NCI-H748 treated with DMSO at 0.1 percent for 48 hours (cell line): ENCODE measurements at regions not wholly inside any gene's neighbourhood (a gene's known extent, or its start where the extent isn't known, plus 50 kb on each side); places are given as distances from the start of the nearest gene placed in this dataset.
A peak's percentile ranks its signal among the peaks of the same experiment; 100 is the strongest.
"Not testable (repeated sequence)": the region's sequence is repeated elsewhere in the genome, so short reads cannot be mapped to it uniquely, and the experiment has no call there.

Experiments
- DNase-seq: peaks from one replicate; lab custom pipeline; 2025; lab: John Stamatoyannopoulos, UW

DNA sequence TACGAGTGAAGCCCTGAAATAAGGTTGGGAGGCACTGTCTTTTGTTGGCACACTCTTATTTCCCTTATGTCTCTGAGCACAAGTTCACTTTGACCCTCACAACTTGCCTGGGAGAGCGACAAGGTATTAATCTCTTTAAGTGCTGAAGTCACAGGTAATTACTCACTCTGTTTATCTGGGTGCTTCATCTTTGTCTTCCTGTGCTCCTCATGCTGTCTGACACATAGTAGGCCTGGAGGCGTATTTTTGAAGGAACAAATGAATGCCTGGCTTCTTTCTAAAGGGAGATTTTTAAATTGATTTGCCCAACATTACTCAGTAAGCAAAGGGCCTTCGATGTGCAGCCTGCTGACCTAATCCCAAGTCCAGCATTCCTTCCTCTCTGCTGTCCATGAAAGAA, 507.1 kb upstream of the TNP1 start:
- DNase-seq, result peak; percentile 45

DNA sequence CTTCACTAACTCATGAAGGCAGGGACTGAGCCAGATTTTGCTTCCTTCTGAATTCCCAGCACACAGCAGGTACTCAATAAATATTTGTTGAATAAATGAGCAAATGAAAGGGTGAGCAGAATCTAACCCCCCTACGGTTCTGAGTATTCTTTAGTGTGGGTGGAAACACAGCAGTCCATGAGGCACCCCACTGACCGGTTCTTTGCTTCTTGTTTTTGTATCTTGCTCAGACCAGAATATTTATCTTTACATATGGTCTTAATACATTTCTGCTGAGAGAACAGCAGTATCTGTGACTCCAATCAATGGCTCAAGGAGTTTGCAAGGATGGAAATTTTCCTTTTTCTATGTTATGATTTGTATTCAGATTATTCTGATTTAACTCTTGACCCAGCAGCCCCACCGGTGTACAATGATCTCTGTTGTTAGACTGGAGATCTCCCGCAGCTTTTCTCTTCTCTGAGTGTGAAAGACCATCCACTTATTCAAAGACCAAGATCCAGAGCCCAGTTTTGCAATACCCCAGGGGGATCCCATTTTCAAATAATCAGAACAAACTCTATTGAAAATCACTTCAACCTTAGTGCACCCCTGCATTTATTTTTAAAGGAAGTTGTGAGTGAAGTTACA, 506.5 kb upstream of the TNP1 start:
- DNase-seq, result peak; percentile 83

DNA sequence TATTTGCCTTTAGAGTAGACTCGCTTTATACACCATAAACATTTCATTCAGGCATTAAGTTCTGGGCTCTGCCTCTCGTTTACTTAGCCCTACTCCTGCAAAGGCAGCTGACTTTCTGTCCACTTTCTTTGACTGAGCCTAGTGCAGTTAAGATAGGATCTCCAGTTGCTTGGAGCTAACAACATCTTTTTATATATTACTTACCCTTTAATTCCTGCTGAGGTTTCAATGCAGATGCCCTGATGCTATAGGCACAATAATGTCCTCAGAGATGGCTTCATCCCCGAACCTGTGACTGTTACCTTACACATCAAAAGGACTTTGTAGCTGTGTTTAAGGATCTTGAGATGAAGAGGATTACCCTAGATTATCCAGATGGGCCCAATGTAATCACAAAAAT, 505.8 kb upstream of the TNP1 start:
- no peak for DNase-seq

DNA sequence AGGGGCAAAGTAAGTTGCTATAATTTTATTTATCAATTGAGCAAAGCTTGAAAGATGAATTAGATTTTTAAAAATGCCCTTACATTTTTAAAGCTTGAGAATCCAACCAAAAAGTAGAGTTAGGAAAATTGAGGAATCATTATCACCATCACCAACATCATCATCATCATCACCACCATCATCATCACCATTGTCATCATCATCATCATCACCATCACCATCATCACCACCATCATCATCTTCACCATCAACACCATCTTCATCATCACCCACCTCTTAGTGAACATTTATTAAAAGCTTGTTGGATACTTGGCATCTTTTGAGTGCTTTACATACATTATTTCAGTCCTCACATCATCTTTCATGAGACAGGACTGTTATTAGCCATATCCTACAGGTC, 504.4 kb upstream of the TNP1 start:
- no peak for DNase-seq

DNA sequence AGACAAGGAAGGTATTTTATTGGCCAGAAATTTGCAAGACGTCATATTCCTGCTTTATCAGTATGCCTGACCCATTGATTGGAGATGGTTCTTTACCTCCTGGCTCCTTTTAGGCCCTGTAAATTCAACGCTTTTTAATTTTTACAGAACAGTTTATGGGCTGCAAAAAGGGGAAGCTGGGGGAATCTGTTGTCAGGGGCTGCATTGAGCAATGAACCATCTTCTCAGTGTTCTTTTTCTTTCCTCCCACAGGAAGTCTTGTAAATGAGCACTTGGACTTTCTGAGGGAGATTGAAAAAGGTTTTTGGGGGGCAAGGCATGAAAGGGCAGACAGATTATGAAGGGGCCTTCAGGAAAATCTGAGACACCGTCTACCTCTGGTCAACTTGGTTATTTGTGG, 503.6 kb upstream of the TNP1 start:
- DNase-seq, result no peak

DNA sequence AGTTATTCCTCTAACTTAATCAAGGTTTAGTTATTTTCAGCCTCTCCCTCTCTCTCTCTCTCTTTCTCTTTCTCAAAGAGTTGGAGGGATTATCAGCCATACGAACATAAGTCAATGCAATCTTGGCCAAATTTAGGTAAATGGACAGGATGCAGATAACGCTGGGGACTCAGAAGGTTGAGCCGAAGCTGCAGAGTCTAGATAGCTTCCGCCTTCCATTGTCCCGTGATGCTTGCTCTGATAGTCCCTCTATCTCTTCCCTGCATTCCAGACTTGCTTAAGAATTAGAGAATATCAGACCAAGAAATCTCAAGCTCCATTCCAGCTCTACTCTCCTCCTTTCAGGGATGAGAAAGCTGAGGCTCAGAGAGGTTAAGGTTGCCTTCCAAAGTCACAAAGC, 502.8 kb upstream of the TNP1 start:
- no peak for DNase-seq

DNA sequence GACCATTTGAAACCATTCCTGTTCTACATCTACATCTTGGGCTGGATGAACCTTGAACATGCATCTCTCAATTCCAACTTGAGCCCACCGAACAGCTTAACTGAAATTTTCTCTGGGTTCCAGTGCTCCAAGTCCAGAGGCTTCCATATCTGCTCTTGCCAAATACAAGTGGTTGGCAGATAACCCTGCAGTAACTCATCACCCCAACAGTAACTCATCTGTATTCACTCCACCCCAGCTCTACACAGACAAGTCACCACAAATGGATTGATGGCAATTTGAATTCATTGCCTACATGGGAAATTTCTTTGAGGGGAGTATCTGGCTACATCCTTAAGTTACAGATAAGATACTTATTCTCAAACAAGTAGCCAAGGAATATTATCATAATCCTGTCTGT, 502.4 kb upstream of the TNP1 start:
- DNase-seq, result no peak

DNA sequence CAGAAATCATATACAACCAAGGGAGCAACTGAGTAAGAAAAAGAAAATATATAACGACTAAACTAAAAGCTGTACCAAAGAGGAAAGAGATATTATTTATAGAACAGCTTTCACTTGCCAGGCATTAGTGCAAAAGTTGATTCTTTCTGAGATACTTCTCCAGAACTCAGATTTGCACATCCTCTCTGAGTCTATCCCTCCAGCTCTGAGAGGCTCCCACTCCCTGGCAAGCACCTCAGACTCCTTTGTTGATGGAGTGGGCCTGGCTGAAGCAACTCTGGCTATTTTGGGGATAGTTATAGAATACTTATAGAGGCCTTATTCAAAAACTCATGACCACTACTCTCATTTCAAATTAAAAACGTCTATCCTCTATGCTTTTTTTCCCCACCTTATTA, 501.6 kb upstream of the TNP1 start:
- DNase-seq, result no peak

DNA sequence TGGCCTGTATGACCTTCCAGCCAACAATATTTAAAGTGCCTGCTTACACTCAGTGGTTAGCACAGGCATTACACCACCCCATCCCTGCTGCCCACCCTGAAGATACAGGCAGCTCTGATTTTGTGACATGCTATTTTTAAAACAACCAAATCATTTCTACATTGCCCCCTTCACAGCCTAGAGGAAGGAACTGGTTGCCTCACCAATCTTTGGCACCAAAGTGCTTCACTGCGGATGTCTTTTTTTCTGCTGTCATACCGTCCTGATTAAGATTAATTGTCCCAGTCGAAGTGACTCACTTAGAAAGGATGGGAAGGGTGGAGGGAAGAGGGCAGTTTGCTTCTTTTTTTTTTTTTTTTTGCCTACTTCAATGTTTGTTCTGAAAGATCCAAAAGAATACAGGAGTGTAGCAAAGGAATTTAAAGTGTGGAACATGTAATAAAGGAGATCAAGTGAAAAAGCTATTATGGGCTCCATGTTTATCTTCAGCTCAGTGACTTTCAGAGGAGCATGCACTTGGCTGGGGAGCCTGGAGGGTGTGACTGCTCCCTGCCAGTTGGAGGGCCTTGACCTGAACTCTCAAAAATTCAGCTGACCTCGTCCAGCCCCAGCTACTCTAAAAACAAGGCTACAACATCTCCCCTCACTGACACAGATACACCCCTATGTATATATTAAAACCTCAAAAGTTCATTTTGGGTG, 501.1 kb upstream of the TNP1 start:
- DNase-seq, result no peak

DNA sequence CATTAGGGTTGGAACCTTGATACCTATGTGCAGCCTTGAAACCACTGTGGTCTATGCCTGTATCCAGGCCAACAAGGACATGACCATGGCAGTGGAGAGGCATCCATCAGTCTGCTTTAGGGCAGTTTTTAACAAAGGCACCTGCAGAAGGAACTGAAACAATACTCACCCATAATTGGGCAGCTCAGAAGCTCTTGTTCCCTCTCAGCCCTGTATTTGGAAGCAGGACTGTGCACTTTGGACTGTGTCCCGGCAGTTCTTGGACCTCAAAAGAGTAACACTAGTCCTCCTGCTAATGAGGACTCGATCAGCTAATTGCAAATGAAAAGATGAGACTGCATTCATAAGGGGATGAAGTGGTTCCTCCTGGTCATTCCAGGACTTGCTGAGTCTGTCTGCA, 500.2 kb upstream of the TNP1 start:
- DNase-seq, result no peak

DNA sequence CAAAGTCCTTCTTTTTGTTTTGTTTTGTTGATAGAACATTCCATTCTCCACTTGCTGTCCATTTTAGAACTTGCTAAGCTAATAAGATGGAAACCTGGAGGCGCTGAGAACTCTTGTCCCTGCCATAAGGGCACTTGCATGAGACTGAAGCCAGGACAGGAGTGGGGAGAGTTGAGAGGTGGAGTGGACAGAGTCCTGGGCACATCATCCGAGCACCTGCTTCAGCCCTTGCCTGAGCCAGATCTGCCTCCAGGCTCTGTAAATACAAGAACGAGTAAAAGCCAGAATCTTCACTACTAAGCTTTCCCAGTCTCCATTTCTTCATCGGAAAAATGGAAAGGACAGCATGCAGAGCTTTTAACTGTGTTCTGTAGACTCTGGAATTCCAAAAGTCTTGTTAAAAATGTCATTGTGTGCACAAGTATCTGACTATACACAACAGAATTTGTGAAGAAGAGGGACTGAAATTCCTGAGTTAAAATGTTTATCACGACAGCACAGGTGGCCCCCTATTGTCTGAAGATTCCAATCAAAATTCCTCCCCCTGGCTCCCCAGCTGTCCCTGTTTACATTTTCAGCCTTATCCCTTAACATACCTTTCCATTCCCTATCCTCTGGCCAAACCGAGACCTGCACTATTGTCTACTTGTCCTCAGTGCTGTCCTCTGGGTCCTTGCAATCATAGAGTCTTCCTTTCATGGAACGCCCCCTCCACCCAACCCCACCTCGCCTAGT, 498.2 kb upstream of the TNP1 start:
- no peak for DNase-seq

DNA sequence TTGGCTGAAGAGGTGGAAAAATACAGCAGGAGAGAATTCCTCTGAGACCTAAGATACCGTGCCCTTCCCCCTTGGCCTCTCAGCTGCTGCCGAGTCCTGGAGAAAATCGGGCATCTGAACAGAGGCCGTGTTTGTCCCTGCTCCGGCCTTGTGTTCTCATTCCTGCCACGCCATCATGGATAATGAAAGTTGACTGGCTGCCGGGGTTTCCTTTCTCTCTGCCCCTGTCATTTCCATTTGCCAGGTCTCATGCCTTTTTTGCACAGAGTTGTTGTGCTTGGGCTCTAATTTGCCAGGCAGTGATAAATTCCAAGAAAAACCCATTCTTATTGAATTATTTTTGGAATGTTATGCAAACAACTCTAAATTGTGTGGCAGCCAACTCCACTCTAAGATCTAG, 496.9 kb upstream of the TNP1 start:
- DNase-seq, result no peak

DNA sequence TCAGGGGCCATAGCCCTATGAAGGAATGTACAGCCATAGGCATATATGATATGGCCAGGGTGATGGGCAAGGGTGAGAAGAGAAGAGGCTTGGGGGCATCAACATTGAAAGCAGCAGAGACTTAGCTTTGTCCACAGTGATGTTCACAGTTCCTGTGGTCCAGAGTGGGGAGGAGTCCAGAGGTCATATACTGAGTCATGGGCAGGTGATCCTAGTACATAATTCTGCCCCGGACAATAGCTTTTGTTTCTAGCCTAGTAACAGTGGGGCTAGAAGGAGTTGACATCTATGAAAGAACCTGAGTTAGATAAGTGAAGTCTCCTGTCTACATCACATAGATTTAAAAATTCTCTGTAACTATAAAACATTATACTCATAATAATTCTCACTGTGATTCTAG, 496.3 kb upstream of the TNP1 start:
- no peak for DNase-seq

DNA sequence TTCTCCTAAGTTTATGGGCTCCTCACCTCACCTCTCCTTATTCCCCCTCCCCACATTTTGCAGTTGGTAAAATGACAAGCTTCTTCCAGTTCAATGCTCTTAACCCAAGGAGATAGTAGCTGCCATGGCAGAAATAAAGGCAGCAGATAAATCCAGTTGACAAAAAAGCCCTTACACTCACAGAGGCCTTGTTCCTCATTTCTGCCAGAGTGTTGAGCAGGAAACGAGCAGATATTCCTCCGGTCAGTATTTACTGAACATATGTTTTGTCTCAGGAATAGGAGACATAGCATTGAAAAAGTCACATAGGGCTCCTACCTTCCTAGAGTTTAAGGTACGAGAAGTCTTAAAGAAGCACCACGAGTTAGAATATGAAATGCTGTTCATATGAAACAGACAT, 493.7 kb upstream of the TNP1 start:
- DNase-seq, result no peak

DNA sequence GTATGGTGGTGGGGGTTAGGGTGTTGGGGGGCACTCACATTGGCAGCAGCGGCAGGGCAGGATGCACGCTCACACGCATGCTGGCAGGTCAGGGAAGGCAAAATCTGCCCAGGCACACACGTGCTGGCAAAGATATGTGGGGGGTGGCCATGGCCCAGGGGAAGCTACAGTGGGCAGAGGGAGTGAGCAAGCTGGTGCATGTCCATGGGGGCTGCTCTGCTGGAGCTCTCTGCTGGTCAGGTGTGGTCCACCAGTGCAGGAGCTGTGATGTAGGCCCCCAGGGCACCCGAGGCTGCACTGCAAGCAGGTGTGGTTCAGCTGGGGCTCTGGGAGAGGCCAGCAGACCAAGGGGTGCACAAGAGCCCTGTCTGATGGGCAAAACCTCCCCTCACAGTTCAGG, 491.5 kb upstream of the TNP1 start:
- no peak for DNase-seq

DNA sequence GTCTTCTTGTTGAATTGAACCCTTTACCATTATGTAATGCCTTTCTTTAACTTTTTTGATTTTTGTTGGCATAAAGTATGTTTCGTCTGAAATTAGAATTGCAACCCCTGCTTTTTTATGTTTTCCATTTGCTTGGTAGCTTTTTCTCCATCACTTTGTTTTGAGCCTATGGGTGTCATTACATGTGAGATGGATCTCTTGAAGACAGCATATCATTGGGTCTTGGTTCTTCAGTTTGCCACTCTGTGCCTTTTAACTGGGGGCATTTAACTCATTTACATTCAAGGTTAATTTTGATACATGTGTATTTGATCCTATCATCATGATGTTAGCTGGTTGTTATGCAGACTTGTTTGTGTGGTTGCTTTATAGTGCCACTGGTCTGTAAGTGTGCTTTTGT, 489.4 kb upstream of the TNP1 start:
- DNase-seq, result no peak

DNA sequence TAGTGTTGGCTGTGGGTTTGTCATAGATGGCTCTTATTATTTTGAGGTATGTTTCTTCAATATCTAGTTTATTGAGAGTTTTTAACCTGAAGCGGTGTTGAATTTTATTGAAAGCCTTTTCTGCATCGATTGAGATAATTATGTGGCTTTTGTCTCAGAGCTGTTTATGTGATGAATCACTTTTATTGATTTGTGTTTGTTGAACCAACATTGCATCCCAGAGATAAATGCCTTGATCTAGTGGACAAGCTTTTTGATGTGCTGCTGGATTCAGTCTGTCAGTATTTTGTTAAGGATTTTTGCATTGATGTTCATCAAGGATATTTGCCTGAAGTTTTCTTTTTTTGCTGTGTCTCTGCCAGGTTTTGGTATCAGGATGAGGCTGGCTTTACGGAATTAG, 487.8 kb upstream of the TNP1 start:
- not testable (repeated sequence) for DNase-seq

DNA sequence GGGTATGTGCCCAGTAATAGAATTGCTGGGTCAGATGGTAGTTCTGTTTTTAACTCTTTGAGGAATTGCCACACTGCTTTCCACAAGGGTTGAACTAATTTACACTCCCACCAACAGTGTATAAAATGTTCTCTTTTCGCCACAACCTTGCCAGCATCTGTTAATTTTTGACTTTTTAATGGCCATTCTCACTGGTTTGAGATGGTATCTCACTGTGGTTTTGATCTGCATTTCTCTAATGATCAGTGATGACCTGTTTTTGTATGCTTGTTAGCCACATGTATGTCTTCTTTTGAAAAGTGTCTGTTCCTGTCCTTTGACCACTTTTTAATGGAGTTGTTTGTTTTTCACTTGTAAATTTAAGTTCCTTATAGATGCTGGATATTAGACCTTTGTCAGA, 486.2 kb upstream of the TNP1 start:
- not testable (repeated sequence) for DNase-seq

DNA sequence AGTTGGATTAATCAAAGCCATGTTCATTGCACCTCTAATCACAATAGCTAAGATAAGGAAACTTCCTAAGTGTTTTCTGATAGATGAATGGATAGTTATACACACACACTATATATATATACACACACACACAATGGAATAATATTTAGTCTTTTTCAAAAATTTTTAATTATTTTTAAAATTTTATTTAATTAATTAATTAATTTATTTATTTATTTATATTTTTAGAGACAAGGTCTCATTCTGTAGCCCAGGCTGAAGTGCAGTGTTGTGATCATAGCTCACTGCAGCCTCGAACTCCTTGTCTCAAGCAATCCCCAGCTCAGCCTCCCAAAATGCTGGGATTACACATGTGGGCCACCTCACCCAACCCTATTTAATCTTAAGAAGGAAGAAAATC, 481.0 kb upstream of the TNP1 start:
- no peak for DNase-seq

DNA sequence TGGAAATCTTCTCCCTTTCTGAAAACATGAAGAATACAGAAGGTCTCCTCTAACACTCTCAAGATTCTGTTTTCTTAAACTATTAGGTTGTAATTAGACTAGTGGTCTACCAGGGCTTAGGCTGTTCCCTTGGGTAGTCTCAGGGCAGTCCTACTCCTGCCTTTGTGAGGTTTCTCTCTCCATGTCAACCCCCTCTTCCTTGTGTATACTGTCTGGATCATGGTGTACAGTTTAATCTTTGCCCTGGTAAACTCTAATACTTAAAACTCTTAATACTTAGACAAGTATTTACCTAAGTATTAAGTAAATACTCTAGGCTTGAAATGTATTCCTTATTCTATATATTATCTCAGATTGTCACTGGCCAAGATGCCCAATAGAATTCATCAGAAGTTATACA, 480.3 kb upstream of the TNP1 start:
- no peak for DNase-seq

DNA sequence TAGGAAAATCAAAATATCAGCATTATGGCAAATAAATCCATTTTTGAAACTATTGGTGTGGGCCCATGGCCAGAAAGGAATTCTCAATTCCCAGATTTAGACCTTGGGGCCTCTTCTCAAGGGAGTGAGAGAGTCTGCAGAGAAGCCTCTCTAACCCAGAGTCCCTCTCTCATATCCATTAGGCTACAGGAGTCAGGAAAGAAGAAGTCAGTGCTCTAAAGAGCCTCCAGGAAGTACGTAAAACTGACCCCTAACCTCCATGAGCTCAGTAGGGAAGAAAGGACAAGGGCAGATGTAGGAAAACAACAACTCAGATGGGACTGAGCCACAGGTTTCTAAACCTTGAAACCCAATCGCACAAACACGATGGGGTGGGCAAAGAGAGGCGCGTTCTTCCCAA, 479.9 kb upstream of the TNP1 start:
- DNase-seq, result no peak

DNA sequence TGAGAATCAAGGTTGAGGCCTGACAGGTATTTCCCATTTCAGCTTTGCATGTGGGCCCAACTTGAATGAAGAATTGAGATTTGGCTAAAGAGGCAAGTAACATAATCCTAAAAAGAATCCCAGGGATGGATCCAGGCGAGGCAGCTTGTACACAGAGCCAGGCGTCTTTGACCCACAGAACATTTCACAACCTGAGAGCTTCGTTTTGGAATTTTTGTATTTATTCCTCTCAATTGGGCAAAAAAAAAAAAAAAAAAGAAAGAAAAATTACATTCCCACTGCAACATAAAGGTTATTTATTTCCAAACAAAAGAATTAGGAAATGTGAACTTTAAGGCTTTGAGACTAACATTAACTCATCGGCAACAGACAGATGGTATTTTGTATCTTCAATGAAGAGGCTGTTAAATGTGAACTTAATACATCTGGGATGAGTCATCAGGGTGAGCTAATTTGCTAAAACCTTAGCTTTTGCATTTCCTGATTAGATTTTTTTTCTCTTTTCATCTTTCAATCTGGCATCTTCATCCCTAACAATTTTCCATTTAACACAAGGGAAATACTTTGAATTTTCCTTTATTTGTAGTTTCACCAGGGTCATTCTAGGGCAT, 478.5 kb upstream of the TNP1 start:
- no peak for DNase-seq

DNA sequence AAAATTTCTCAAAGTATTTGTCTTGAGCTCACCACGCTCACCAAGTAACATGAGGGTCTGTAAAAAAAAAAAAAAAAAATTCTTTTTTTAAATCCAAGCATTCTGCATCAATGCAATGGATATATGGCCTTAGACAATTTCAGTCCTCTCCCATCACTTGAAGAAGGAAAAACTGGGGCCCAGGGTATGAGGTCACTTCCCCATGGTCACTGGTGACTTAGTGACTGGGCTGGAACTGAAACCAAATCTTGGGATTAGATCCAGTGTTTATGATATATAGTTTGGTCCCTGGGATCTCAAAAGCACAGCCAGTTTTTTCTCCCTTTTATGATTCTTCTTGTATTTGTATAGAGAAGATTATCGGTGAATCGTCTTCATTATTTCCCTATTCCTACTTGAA, 477.9 kb upstream of the TNP1 start:
- DNase-seq, result no peak
